ENCODE measurements at regions not wholly inside any gene's neighbourhood (a gene's known extent, or its start where the extent isn't known, plus 50 kb on each side); places are given as distances from the start of the nearest gene placed in this dataset.

DNA sequence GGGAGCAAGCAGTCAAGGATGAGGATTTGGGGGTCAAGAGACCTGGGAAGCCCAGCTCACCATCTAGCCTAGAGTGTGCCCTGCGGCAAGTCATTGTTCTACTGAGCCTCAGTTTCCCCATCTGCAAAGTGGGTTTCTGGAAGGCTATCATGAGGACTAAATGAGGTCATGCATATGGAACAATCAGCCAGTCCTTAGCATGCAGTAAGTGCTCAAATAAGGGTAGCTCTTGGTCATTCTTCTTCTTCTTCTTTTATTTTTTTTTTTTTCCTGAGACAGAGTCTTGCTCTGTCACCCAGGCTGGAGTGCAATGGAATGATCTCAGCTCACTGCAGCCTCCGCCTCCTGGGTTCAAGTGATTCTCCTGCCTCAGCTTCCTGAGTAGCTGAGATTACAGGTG, 99.9 kb upstream of the RUNX3 start:
- H3K9me3 ChIP-seq (ENCODE audit: control insufficient read depth in 2 of 3, insufficient read depth in 1 of 3, low read length in 3 of 3): no peaks in the 10 kb centered on the region
- TF ChIP-seq, protein P1, sequence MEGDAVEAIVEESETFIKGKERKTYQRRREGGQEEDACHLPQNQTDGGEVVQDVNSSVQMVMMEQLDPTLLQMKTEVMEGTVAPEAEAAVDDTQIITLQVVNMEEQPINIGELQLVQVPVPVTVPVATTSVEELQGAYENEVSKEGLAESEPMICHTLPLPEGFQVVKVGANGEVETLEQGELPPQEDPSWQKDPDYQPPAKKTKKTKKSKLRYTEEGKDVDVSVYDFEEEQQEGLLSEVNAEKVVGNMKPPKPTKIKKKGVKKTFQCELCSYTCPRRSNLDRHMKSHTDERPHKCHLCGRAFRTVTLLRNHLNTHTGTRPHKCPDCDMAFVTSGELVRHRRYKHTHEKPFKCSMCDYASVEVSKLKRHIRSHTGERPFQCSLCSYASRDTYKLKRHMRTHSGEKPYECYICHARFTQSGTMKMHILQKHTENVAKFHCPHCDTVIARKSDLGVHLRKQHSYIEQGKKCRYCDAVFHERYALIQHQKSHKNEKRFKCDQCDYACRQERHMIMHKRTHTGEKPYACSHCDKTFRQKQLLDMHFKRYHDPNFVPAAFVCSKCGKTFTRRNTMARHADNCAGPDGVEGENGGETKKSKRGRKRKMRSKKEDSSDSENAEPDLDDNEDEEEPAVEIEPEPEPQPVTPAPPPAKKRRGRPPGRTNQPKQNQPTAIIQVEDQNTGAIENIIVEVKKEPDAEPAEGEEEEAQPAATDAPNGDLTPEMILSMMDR (IDR thresholded peaks at IDR 0.05; ENCODE audit: borderline replicate concordance, extremely low read depth, insufficient read depth): no peak
- no peaks in the 10 kb centered on the region for H3K27me3 ChIP-seq (ENCODE audit: control insufficient read depth, insufficient read depth, low read length)
- no peak for FAIRE-seq
- H3K36me3 ChIP-seq (ENCODE audit: control insufficient read depth in 2 of 3, insufficient read depth in 3 of 3, low read length in 3 of 3): no peaks in the 10 kb centered on the region
- no peak overlapping the region for H3K9ac ChIP-seq (ENCODE audit: low read length in 3 of 3)
- no peaks in the 10 kb centered on the region for H3K4me1 ChIP-seq (ENCODE audit: control insufficient read depth in 2 of 3, insufficient read depth in 2 of 3, low read depth in 1 of 3, low read length in 3 of 3)
- H3K4me3 ChIP-seq (ENCODE audit: low read length in 3 of 3): no peak overlapping the region
- no peak for DNase-seq
- intact Hi-C loops (cut with DNase I): no loop called here
- H3K27ac ChIP-seq (ENCODE audit: low read depth in 2 of 2, low read length in 2 of 2): no peak overlapping the region

- Histone ChIP-seq H3K9ac (ENCODE audit: low read length in 3 of 3) (no peak overlapping the region), H3K36me3 (ENCODE audit: control insufficient read depth in 2 of 3, insufficient read depth in 3 of 3, low read length in 3 of 3) (no peaks in the 10 kb centered on the region), H3K27me3 (ENCODE audit: control insufficient read depth, insufficient read depth, low read length) (no peaks in the 10 kb centered on the region), H3K27ac (ENCODE audit: low read depth in 2 of 2, low read length in 2 of 2) (no peak overlapping the region), H3K4me1 (ENCODE audit: control insufficient read depth in 2 of 3, insufficient read depth in 2 of 3, low read depth in 1 of 3, low read length in 3 of 3) (no peaks in the 10 kb centered on the region), H3K9me3 (ENCODE audit: control insufficient read depth in 2 of 3, insufficient read depth in 1 of 3, low read length in 3 of 3) (no peaks in the 10 kb centered on the region), H3K4me3 (ENCODE audit: low read length in 3 of 3) (no peak overlapping the region)
- DNase-seq: peak in 1 of 5 donors; percentile 68
- intact Hi-C loops (cut with DNase I): no loop called here
- no peak for FAIRE-seq
- TF ChIP-seq, protein P1 (IDR thresholded peaks at IDR 0.05; ENCODE audit: borderline replicate concordance, extremely low read depth, insufficient read depth): no peak
These were observed 99.0 kb upstream of the RUNX3 start for GRCh38 chr1:25028907-25029599.

DNA sequence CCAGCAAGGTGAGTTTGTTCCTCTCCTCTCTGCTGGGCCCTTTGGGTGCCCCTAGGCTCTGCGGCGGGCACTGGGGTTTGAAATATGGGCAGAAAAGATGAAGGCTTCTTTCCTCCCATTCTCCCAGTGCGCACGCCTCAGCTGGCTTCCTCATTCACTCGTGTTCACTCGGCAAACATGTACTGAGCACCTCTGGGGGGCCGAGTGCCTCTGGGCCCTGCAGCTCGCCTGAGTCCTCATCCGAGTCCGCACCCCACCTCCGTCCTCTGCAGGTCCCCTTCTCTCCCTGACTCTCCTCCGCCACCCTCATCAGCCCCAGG, 98.5 kb upstream of the RUNX3 start:
- no peaks in the 10 kb centered on the region for H3K4me1 ChIP-seq (ENCODE audit: control insufficient read depth in 2 of 3, insufficient read depth in 2 of 3, low read depth in 1 of 3, low read length in 3 of 3)
- peak in 1 of 5 donors; percentile 45 for DNase-seq
- no peak overlapping the region for H3K9ac ChIP-seq (ENCODE audit: low read length in 3 of 3)
- no peaks in the 10 kb centered on the region for H3K36me3 ChIP-seq (ENCODE audit: control insufficient read depth in 2 of 3, insufficient read depth in 3 of 3, low read length in 3 of 3)
- intact Hi-C loops (cut with DNase I): no loop called here
- no peaks in the 10 kb centered on the region for H3K27me3 ChIP-seq (ENCODE audit: control insufficient read depth, insufficient read depth, low read length)
- TF ChIP-seq, protein P1 (IDR thresholded peaks at IDR 0.05; ENCODE audit: borderline replicate concordance, extremely low read depth, insufficient read depth): no peak
- no peak for FAIRE-seq
- H3K27ac ChIP-seq (ENCODE audit: low read depth in 2 of 2, low read length in 2 of 2): no peak overlapping the region
- no peak overlapping the region for H3K4me3 ChIP-seq (ENCODE audit: low read length in 3 of 3)
- H3K9me3 ChIP-seq (ENCODE audit: control insufficient read depth in 2 of 3, insufficient read depth in 1 of 3, low read length in 3 of 3): no peaks in the 10 kb centered on the region
